T-helper 1 cell treated with Interleukin-12 subunit alpha and Interleukin-12 subunit beta and Interleukin-4 antibody, amounts not matched to agents 30 ng/mL and 1 ng/mL, for 36 hours (primary cell): ENCODE measurements at regions not wholly inside any gene's neighbourhood (a gene's known extent, or its start where the extent isn't known, plus 50 kb on each side); places are given as distances from the start of the nearest gene placed in this dataset.
"Not testable (repeated sequence)": the region's sequence is repeated elsewhere in the genome, so short reads cannot be mapped to it uniquely, and the experiment has no call there.

ENCODE experiments used
- intact Hi-C: fragments of 100-400 bp; cut with micrococcal nuclease; formaldehyde crosslinking; loops from one replicate; pipeline ENCODE4 v1.15.1; 2024

DNA sequence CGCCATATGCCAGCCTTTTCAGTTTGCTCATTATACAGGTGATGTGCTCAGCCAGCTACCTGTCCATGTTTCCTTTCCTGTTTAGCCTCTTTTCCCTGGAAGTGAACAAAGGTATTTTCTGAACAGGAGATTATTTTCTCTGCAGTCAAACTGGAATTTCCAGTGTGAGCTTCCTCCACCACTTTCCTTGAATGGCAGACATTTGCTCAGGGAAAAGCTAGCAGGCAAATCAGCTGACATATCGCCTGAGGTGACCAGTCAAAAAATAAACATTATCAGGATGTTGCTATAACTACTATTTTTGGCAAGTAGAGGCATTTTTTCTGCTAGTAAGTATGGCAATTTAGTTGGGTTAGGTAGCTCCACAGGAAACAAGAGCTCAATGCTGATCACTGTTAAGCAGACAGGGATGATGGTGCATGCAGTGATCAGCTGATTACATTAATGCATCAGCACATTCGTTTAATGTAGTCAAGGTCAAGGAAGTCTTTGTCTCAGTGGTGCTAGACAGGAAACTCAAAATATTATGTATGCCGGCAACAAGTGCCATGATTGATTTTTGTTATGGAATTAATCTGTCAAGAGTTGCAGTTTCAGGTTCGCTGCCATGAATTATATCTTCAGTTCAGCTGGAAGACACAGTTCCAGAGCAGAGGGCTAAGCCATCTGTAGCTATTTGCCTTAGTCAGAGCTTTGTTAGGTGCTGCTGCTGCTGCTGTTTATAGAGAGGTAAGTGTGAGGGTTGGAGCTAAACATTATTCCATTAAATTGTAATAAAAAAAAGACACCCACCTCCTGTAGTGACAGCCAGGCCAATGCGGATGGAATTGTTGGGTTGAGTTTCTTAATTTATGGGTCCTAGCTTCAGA lies 179.7 kb upstream of the ST6GALNAC5 start:
- intact Hi-C loops: no loop called here

DNA sequence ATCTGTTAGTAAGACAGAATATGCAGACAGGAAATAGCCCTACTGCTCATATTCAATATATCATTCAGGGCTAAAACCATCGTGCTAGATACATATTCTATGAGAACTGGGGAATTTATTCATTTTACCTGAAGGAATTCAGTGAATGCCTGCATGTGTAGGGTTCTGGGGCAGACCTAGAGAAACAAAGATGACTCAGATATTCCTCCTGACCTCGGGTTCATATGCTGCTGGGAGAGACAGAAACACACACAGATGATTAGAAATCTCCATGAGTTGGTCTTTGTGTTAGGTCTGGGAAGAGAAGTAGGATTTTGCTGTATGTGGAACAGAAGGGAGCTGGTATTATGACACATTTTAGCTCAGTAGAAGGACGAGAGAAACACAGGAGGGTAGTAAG lies 176.5 kb upstream of the ST6GALNAC5 start:
- intact Hi-C loops: no loop called here

DNA sequence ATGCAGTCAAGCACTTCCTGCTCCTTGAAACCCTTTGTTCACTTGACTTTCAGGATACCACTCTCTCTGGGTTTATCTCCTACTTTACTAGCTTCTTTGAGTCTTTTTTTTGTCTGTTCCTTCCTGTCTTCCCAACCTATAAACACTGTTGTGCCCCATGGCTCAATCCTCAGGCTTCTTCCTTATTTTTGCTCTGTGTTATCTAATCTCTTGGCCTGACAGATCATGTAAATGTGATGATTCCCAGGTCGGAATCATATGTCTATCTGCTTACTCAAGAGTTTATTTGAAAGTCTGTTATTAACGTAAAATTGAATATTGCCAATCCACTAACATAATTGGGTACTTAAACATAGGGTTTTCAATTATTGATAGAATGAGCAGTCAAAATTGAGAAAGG lies 171.7 kb upstream of the ST6GALNAC5 start:
- intact Hi-C loops: loop anchor here (5.0 kb wide), 1 partner anchor 933 kb away; no protein-coding TSS in a partner anchor

DNA sequence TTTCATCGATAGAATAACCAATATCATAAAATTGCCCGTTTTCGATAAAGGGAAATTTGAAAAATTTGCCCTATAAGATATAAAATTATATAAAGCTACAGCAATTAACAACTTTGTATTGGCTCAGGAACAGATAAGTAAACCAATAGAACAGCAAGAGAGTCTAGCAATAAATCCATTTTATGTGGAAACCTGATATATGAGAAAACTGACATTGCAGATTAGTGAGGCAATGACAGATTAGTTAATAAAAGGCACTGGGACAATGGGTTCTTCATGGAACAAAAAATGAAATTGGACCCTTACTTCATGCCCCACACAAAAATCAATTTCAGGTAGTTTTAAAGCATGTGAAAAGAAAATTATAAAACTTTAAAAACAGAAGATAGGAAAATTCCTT lies 169.9 kb upstream of the ST6GALNAC5 start:
- intact Hi-C loops: loop anchor here (5.0 kb wide), 1 partner anchor 935 kb away; no protein-coding TSS in a partner anchor

DNA sequence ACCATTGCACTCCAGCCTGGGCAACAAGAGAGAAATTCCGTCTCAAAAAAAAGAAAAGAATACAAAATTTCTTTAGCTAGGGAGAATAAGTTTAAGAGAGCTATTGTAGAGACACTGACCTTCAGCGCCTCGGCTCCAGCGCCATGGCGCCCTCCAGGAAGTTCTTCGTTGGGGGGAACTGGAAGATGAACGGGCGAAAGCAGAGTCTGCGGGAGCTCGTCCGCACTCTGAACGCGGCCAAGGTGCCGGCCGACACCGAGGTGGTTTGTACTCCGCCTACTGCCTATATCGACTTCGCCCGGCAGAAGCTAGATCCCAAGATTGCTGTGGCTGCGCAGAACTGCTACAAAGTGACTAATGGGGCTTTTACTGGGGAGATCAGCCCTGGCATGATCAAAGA lies 167.6 kb upstream of the ST6GALNAC5 start:
- intact Hi-C loops: loop anchor here (5.0 kb wide), 1 partner anchor 937 kb away; no protein-coding TSS in a partner anchor

DNA sequence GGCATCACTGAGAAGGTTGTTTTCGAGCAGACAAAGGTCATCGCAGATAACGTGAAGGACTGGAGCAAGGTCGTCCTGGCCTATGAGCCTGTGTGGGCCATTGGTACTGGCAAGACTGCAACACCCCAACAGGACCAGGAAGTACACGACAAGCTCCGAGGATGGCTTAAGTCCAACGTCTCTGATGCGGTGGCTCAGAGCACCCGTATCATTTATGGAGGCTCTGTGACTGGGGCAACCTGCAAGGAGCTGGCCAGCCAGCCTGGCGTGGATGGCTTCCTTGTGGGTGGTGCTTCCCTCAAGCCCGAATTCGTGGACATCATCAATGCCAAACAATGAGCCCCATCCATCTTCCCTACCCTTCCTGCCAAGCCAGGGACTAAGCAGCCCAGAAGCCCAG lies 167.1 kb upstream of the ST6GALNAC5 start:
- intact Hi-C loops: not testable (repeated sequence)

DNA sequence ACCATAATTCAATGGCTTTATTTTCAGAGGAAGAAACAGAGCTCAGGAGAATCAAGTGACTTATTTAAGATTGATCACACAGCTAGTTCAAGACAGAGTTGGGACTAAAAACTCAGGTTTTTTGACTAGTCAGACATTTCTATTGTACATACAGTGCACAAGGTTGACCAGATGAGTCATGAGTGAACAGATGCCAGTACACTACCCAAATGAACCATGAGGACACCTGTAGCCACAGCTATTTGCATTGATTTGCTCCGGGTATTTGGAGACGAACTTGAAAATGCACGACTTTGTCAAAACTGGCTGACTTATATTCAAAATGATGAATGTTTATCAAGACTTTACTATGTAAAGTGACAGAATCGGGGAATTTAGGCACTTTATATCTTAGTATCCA lies 161.7 kb upstream of the ST6GALNAC5 start:
- intact Hi-C loops: no loop called here

DNA sequence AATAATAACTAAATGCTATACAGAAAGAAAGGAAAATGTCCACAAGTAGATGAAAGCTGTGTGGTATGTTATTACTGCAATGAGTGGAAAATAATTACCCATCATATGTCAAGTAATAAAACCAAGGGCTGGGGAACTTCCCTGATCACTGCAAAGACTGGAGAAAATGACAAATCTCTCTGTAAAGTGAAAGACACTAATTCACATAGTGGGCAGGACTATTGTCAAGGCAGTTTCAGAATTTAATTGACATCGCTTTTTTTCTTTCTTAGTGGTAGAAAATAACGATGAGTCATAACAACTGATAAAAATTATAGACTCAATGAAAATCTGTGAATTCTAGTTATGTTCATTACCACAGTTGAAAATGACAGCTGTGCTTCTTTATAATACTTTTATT lies 153.7 kb upstream of the ST6GALNAC5 start:
- intact Hi-C loops: loop anchor here (10.0 kb wide), 1 partner anchor 559 kb away; no protein-coding TSS in a partner anchor

DNA sequence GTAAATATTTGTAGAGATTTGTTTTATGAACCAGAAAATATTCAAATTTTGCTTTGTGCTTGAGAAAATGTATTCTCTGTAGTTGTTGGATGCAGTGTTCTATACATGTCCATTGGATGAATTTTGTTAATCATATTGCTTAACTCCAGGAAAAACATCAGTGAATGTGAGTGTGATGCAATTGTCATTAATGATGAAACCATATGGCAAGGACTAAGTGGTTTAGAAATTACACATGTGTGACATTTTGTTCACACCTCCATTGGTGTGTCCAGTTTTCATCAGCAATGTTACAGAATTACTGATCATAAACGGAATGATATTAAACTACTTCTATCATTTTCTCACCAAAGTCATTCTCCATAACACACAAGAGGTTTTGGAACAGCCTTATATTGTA lies 151.8 kb upstream of the ST6GALNAC5 start:
- intact Hi-C loops: loop anchor here (10.0 kb wide), 1 partner anchor 561 kb away; no protein-coding TSS in a partner anchor

DNA sequence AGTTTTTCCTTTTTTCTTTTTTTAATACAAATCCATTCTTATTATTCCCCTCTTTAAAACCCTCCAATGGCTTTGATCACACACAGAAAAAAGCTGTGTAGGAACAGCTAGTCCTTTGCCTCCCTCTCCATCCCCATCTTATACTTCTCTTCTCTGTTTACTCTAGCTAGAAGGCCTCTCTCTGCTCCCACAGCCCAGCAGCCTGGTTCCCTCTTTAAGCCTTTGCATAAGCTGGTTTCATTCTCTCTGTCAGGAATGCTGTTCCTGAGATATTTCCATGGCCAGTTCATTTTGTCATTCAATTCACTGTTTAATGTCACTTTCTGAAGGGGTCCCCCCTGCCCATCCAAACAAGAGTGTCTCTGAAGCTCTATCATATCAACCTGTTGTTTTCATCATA lies 143.3 kb upstream of the ST6GALNAC5 start:
- intact Hi-C loops: no loop called here

DNA sequence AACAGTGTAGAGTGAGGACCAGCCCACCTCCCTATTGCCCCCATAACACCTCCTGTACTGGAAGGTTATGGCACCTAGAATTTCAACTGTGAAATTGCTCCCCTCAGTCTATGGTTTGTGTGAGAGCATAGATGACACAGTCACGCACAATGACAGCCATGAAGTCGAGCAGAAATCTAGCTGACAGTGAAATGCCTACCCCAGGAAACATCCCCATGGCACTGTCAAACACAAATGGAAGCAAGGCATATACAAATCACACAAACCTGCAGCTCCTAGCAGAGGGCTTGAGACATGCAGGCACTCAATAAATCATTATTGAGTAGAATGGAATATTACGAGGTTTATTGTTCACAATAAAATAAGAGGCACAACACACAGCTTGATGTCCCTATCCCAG lies 142.5 kb upstream of the ST6GALNAC5 start:
- intact Hi-C loops: no loop called here

DNA sequence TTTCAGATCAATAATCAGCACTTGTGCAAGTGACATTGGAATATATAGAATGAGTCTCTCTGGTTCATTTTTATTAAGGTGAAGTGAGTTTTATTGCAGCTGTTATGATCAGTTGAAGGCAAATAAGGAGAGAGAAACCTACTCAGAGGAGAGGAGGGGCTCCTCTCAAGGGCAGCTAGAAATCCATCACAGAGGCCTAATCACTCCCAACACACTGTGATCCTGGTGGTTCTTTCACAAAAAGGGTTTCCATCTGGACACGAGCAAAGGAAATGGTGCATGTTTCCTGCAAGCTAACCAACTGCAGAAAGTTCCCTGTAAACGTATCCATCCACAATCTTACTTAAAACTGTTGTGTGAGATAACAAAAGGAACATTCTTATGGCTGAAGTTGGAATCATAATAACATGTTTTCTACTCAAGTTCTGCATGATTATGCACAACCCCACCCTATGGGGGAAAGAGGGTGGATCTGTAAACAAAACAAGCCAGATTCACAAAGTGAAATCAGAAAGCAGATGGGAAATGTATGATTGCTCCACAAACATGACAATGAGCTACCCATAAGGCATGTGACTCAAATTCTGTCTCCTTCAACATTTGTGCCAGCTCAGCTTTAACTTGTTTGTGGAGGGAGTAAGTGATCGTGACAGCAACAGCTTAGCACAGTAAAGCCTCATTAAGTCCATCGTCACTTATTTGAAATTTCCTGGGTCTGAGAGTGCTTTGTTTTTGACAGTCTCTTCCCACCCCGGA lies 141.2 kb upstream of the ST6GALNAC5 start:
- intact Hi-C loops: no loop called here

DNA sequence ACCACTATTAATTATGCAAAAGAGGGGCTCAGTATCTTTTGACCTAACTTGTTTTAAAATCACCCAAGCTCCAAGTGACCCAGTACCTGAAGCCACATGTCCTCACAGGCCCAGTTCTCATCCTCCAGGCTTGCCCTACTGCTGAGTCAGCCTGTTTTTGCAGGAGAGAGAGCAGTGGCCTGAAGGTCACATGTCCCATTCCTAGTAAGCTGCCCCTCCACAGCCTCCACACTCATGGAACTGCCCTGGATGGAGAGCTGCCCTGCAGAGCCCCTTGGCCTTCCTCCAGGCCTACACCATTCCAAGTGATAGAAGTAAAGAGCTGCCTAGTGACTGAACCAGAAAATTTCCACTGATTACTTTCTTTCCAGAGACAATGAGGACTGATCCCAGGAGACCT lies 139.8 kb upstream of the ST6GALNAC5 start:
- intact Hi-C loops: no loop called here

DNA sequence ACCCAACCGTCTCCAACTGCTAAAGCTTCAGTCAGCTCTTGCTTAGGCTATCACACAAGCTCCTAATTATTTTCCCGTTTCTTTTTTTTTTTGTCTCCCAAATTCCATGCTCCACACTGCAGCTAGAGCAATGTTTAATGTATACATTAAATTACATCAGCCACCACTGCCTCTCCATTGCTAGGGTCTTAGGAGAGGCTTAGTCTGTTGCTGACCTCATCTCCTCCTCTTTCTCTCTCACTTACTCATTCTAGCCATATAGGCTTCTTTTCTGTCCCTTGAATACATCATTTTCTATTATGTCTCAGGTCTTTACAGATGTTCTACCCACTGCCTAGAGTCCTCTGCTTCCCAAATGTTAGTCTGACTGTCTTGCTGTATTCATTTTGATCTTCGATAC lies 138.1 kb upstream of the ST6GALNAC5 start:
- intact Hi-C loops: no loop called here

DNA sequence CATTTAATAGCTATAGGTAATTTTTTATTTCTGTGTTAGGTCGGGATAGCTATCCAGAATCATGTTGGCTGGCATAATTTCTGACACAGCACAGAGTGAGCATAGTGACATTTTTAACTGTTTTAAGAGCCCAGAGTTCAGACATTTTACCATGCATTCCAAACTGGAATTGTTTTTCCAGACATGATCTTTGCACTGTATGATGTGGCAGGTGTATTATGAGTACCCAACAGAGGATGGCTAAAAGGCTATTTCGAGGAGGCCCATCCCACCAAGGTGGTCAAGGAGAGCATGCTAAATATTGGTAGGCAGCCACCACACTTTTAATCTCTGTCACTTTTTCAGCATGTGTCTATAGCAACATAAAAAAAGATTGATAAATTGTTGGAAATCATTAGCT lies 137.3 kb upstream of the ST6GALNAC5 start:
- intact Hi-C loops: no loop called here

DNA sequence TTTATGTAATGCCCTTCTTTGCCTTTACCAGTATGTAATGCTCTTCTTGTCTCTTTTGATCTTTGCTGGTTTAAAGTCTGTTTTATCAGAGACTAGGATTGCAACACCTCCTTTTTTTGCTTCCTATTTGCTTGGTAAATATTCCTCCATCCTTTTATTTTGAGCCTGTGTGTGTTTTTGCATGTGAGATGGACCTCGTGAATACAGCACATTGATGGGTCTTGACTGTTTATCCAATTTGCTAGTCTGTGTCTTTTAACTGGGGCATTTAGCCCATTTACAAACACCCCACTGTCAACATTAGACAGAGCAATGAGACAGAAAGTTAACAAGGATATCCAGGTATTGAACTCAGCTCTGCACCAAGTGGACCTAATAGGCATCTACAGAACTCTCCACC lies 128.9 kb upstream of the ST6GALNAC5 start:
- intact Hi-C loops: not testable (repeated sequence)

DNA sequence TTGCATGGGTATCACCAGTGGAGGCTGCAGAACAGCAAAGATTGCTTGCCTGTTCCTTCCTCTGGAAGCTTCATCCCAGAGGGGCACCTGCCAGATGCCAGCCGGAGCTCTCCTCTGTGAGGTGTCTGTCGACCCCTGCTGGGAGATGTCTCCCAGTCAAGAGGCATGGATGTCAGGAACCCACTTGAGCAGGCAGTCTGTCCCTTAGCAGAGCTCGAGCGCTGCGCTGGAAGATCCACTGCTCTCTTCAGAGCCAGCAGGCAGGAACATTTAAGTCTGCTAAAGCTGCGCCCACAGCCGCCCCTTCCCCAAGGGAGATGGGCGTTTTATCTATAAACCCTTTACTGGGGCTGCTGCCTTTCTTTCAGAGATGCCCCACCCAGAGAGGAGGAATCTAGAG lies 126.3 kb upstream of the ST6GALNAC5 start:
- intact Hi-C loops: not testable (repeated sequence)

DNA sequence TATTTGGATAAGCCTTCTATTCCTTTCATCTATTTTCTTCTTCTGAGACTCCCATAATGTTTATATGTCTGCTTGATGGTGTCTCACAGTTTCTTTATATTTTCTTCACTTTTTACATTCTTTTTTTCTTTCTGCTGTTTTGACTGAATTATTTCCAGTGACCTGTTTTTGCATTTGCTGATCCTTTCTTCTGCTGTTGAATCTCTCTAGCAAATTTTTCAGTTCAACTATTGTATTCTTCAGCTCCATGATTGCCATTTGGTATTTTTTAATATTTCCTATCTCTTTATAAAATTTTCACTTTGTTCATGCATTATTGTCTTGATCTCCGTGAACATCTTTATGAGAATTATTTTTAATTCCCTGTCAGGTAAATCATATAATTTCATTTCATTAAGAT lies 122.3 kb upstream of the ST6GALNAC5 start:
- intact Hi-C loops: no loop called here

DNA sequence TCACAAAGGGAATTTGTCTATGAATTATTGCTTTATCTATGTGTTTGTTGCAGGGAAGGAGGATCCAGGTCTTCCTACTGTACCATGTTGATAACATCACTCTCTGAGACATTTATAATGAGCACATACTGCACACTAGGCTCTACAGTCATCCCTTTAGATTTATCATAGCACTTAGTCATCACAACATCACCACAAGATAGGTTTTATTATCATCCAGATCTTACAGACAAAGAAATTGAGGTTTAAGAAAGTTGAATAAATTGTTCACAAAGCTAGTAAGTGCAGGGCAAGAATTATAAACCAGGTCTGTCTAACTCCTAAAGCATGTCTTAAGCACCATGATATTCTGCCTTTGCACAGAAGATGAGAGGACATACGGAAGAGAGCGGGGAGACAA lies 121.1 kb upstream of the ST6GALNAC5 start:
- intact Hi-C loops: no loop called here

DNA sequence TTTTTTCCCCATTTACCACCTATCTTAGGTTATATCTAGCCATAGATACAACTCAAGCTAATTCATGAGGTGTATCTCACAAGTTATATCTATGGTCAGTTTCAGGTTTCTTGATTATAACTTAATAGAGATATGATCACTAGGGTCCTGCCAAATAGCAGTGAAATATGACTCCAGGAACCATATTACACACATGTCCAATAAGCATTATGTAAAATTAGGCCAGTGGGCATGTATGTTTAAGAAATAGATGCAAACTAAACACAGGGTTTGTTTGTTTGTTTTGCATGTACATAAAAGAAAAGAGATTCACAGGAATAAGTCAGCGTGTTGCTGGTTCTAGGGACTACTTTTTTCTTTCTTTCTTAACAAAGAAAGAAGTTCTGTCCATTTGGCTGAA lies 112.5 kb upstream of the ST6GALNAC5 start:
- intact Hi-C loops: no loop called here

DNA sequence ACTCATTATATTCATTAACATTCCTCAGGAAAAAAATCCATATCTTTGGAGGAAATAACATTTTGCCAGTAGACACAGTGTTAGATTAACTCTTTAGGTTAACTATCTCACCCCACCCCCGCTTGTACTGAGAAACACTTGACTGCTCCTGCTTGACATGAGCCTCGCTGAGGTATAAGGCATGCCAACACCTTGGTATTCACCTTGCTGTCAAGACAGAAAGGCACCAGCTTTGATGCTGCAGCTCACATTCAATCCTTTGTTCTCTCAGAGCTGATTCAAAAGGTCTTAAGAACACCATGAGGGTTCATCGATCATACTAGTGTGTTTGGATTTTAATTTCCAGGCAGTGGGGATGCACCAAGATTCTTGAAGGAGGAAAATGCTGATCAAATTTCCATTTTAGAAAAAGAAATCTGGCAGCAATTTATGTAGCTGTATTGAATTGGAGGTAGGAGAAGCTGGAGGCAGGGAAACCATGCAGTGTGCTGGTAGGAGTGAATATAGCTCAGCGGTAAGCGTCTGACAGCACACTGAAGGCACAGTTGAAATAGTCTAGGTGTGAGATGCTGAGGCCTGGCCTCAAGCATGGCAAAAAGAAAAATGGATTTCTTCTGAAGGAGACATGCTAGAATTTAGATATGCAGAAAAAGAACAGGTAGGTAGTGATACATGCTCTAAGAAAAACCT lies 108.0 kb upstream of the ST6GALNAC5 start:
- intact Hi-C loops: no loop called here

DNA sequence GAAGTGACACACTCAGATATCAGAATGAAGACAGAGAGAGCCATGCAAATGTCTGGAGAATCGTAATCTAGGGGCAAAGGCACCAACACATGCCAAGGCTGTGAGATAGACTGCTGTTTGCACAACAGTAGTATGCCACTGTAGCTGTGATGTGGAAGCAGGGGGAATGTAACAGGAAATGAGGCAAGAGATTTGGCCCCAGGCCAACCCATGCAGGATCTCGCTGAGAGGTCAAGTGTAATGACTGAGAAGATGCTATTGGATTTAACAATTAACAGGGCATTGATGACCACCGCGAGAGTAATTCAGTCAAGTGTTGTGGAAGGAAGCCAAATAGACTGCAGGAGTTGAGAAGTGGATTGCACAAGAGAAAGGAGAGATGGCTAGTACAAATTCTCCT lies 107.3 kb upstream of the ST6GALNAC5 start:
- intact Hi-C loops: no loop called here
